ENCODE measurements at regions not wholly inside any gene's neighbourhood (a gene's known extent, or its start where the extent isn't known, plus 50 kb on each side); places are given as distances from the start of the nearest gene placed in this dataset.

GRCh38 chr5:18652404-18653215 is 1018.4 kb downstream of the TAF11L14 start:
- TF ChIP-seq YY1 (IDR thresholded peaks at IDR 0.05; ENCODE audit: insufficient read depth, insufficient read length) (no peak), ZNF274 (IDR thresholded peaks at IDR 0.05; ENCODE audit: low read depth, low read length) (no peak), SUZ12 (IDR thresholded peaks at IDR 0.05; ENCODE audit: extremely low read depth, insufficient read depth, insufficient read length) (no peak)

Data from NT2/D1 (cell line).